ENCODE measurements at regions not wholly inside any gene's neighbourhood (a gene's known extent, or its start where the extent isn't known, plus 50 kb on each side); places are given as distances from the start of the nearest gene placed in this dataset.

GRCh38 chr15:26477044-26477443, 295.8 kb downstream of the GABRB3 start:
- no peaks in the 10 kb centered on the region for H3K27me3 Mint-ChIP-seq
- H3K36me3 Mint-ChIP-seq: no peaks in the 10 kb centered on the region
- CTCF ChIA-PET: no interaction called here

GRCh38 chr15:26475554-26475953, 297.3 kb downstream of the GABRB3 start:
- Mint-ChIP-seq H3K4me1 (no peaks in the 10 kb centered on the region), H3K27ac (no peak overlapping the region), H3K4me3 (no peak overlapping the region), H3K27me3 (no peaks in the 10 kb centered on the region), H3K9me3 (peaks cover 23% of the 10 kb centered on the region), H3K36me3 (no peaks in the 10 kb centered on the region)
- CTCF ChIA-PET: no interaction called here
- no peak for DNase-seq

More at GRCh38 chr15:26477044-26477443, 295.8 kb downstream of the GABRB3 start:
- Mint-ChIP-seq H3K4me1 (no peaks in the 10 kb centered on the region), H3K27ac (no peak overlapping the region), H3K4me3 (no peak overlapping the region), H3K9me3 (peaks cover 20% of the 10 kb centered on the region)
- DNase-seq: no peak

- H3K27ac Mint-ChIP-seq: no peak overlapping the region
- H3K4me1 Mint-ChIP-seq: no peaks in the 10 kb centered on the region
- CTCF ChIA-PET: no interaction called here
- peaks cover 33% of the 10 kb centered on the region for H3K9me3 Mint-ChIP-seq
- no peaks in the 10 kb centered on the region for H3K36me3 Mint-ChIP-seq
- no peak overlapping the region for H3K4me3 Mint-ChIP-seq
- no peak for DNase-seq
- H3K27me3 Mint-ChIP-seq: no peaks in the 10 kb centered on the region
Observed at GRCh38 chr15:26472661-26473060, 300.2 kb downstream of the GABRB3 start.

- DNase-seq: no peak
- CTCF ChIA-PET: no interaction called here
- no peaks in the 10 kb centered on the region for H3K4me1 Mint-ChIP-seq
- no peak overlapping the region for H3K27ac Mint-ChIP-seq
- H3K4me3 Mint-ChIP-seq: no peak overlapping the region
- H3K9me3 Mint-ChIP-seq: peaks cover 43% of the 10 kb centered on the region
- H3K27me3 Mint-ChIP-seq: no peaks in the 10 kb centered on the region
- no peaks in the 10 kb centered on the region for H3K36me3 Mint-ChIP-seq
Observed at GRCh38 chr15:26461847-26462608, 310.8 kb downstream of the GABRB3 start.

- CTCF ChIA-PET: no interaction called here
- DNase-seq: no peak
Observed at GRCh38 chr15:26460165-26460564, 312.7 kb downstream of the GABRB3 start.

GRCh38 chr15:26455828-26456227, 317.0 kb downstream of the GABRB3 start:
- H3K9me3 Mint-ChIP-seq: peaks cover 42% of the 10 kb centered on the region
- CTCF ChIA-PET: no interaction called here
- no peak overlapping the region for H3K4me3 Mint-ChIP-seq
- H3K36me3 Mint-ChIP-seq: no peaks in the 10 kb centered on the region
- no peaks in the 10 kb centered on the region for H3K27me3 Mint-ChIP-seq
- no peak for DNase-seq
- H3K4me1 Mint-ChIP-seq: no peaks in the 10 kb centered on the region
- no peak overlapping the region for H3K27ac Mint-ChIP-seq

More at GRCh38 chr15:26460165-26460564, 312.7 kb downstream of the GABRB3 start:
- Mint-ChIP-seq H3K4me3 (no peak overlapping the region), H3K9me3 (peaks cover 50% of the 10 kb centered on the region), H3K27ac (no peak overlapping the region), H3K36me3 (no peaks in the 10 kb centered on the region), H3K27me3 (no peaks in the 10 kb centered on the region), H3K4me1 (no peaks in the 10 kb centered on the region)

- no peaks in the 10 kb centered on the region for H3K27me3 Mint-ChIP-seq
- H3K36me3 Mint-ChIP-seq: no peaks in the 10 kb centered on the region
Observed at GRCh38 chr15:26453914-26454313, 319.0 kb downstream of the GABRB3 start.

GRCh38 chr15:26451995-26452394, 320.9 kb downstream of the GABRB3 start:
- H3K27ac Mint-ChIP-seq: no peak overlapping the region
- peaks cover 34% of the 10 kb centered on the region for H3K9me3 Mint-ChIP-seq
- H3K4me3 Mint-ChIP-seq: no peak overlapping the region
- CTCF ChIA-PET: no interaction called here
- H3K4me1 Mint-ChIP-seq: no peaks in the 10 kb centered on the region
- no peaks in the 10 kb centered on the region for H3K36me3 Mint-ChIP-seq
- no peak for DNase-seq
- H3K27me3 Mint-ChIP-seq: no peaks in the 10 kb centered on the region

More at GRCh38 chr15:26453914-26454313, 319.0 kb downstream of the GABRB3 start:
- Mint-ChIP-seq H3K4me1 (no peaks in the 10 kb centered on the region), H3K27ac (no peak overlapping the region), H3K9me3 (peaks cover 41% of the 10 kb centered on the region), H3K4me3 (no peak overlapping the region)
- DNase-seq: no peak
- CTCF ChIA-PET: no interaction called here

GRCh38 chr15:26449291-26449690, 323.6 kb downstream of the GABRB3 start:
- Mint-ChIP-seq H3K27ac (no peak overlapping the region), H3K27me3 (no peaks in the 10 kb centered on the region), H3K4me1 (no peaks in the 10 kb centered on the region), H3K4me3 (no peak overlapping the region), H3K36me3 (no peaks in the 10 kb centered on the region), H3K9me3 (peaks cover 17% of the 10 kb centered on the region)
- DNase-seq: no peak
- CTCF ChIA-PET: no interaction called here

- H3K27ac Mint-ChIP-seq: no peak overlapping the region
- no peaks in the 10 kb centered on the region for H3K4me1 Mint-ChIP-seq
- DNase-seq: no peak
- CTCF ChIA-PET: no interaction called here
- H3K27me3 Mint-ChIP-seq: no peaks in the 10 kb centered on the region
- H3K36me3 Mint-ChIP-seq: no peaks in the 10 kb centered on the region
- H3K4me3 Mint-ChIP-seq: no peak overlapping the region
- H3K9me3 Mint-ChIP-seq: peaks cover 13% of the 10 kb centered on the region
Observed at GRCh38 chr15:26443321-26443720, 329.5 kb downstream of the GABRB3 start.

GRCh38 chr15:26442680-26443079, 330.2 kb downstream of the GABRB3 start:
- CTCF ChIA-PET: no interaction called here
- H3K4me3 Mint-ChIP-seq: no peak overlapping the region
- H3K9me3 Mint-ChIP-seq: peaks cover 14% of the 10 kb centered on the region
- no peak overlapping the region for H3K27ac Mint-ChIP-seq
- no peak for DNase-seq
- no peaks in the 10 kb centered on the region for H3K36me3 Mint-ChIP-seq
- no peaks in the 10 kb centered on the region for H3K27me3 Mint-ChIP-seq
- no peaks in the 10 kb centered on the region for H3K4me1 Mint-ChIP-seq

GRCh38 chr15:26439681-26440080, 333.2 kb downstream of the GABRB3 start:
- H3K4me1 Mint-ChIP-seq: no peaks in the 10 kb centered on the region

GRCh38 chr15:26438718-26439117, 334.1 kb downstream of the GABRB3 start:
- Mint-ChIP-seq H3K4me3 (no peak overlapping the region), H3K4me1 (no peaks in the 10 kb centered on the region), H3K9me3 (peaks cover 26% of the 10 kb centered on the region), H3K27ac (no peak overlapping the region), H3K27me3 (no peaks in the 10 kb centered on the region), H3K36me3 (no peaks in the 10 kb centered on the region)
- DNase-seq: no peak
- CTCF ChIA-PET: no interaction called here

More at GRCh38 chr15:26439681-26440080, 333.2 kb downstream of the GABRB3 start:
- H3K27ac Mint-ChIP-seq: no peak overlapping the region
- no peak for DNase-seq
- H3K4me3 Mint-ChIP-seq: no peak overlapping the region
- CTCF ChIA-PET: no interaction called here
- H3K36me3 Mint-ChIP-seq: no peaks in the 10 kb centered on the region
- H3K9me3 Mint-ChIP-seq: peaks cover 22% of the 10 kb centered on the region
- H3K27me3 Mint-ChIP-seq: no peaks in the 10 kb centered on the region

GRCh38 chr15:26438316-26438715, 334.6 kb downstream of the GABRB3 start:
- Mint-ChIP-seq H3K27ac (no peak overlapping the region), H3K4me1 (no peaks in the 10 kb centered on the region), H3K4me3 (no peak overlapping the region), H3K27me3 (no peaks in the 10 kb centered on the region), H3K9me3 (peaks cover 25% of the 10 kb centered on the region), H3K36me3 (no peaks in the 10 kb centered on the region)
- no peak for DNase-seq
- CTCF ChIA-PET: no interaction called here

- no peak overlapping the region for H3K27ac Mint-ChIP-seq
- H3K4me3 Mint-ChIP-seq: no peak overlapping the region
- H3K9me3 Mint-ChIP-seq: peaks cover 25% of the 10 kb centered on the region
- CTCF ChIA-PET: no interaction called here
- DNase-seq: no peak
- no peaks in the 10 kb centered on the region for H3K36me3 Mint-ChIP-seq
- H3K27me3 Mint-ChIP-seq: no peaks in the 10 kb centered on the region
- no peaks in the 10 kb centered on the region for H3K4me1 Mint-ChIP-seq
Observed at GRCh38 chr15:26433818-26434217, 339.0 kb downstream of the GABRB3 start.
